ENCODE measurements at regions not wholly inside any gene's neighbourhood (a gene's known extent, or its start where the extent isn't known, plus 50 kb on each side); places are given as distances from the start of the nearest gene placed in this dataset.

GRCh38 chr4:144338148-144338547 is 197.6 kb upstream of the GYPA start:
- no peaks in the 10 kb centered on the region for H3K4me1 ChIP-seq (ENCODE audit: control insufficient read depth, extremely low read depth, insufficient read depth, low read length)
- BruUV-seq (replicated peaks): no TSS peak
- ChIA-PET CTCF (no interaction called here), POLR2A (no interaction called here)
- H2AFZ ChIP-seq (ENCODE audit: low read depth, low read length): no peak overlapping the region
- intact Hi-C loops (cut with micrococcal nuclease): no loop called here
- DNase-seq (ENCODE audit: low read depth, low spot score): no peak
- H3K4me3 ChIP-seq (replicated peaks in 1 of 3; ENCODE audit: insufficient read depth in 1 of 3, low read depth in 1 of 3, low read length in 3 of 3): no peak overlapping the region
- no peak for FAIRE-seq
- H4K20me1 ChIP-seq (replicated peaks; ENCODE audit: control insufficient read depth, extremely low read depth, insufficient read depth, low read length): no peaks in the 10 kb centered on the region
- dilution Hi-C loops (cut with MboI; ENCODE audit: extremely low pct_ligation_motif_present, low sequenced_read_pairs): no loop called here
- H3K9ac ChIP-seq (replicated peaks; ENCODE audit: extremely low read depth, insufficient read depth, low read length): no peak overlapping the region
- H3K27ac ChIP-seq (ENCODE audit: insufficient read depth, low read depth, low read length): no peak overlapping the region
- no peaks in the 10 kb centered on the region for H3K27me3 ChIP-seq (ENCODE audit: control insufficient read depth in 2 of 2, insufficient read depth in 2 of 2, low read length in 2 of 2)
- H3K79me2 ChIP-seq (ENCODE audit: control insufficient read depth, insufficient read depth, low read length): no peaks in the 10 kb centered on the region
- H3K4me2 ChIP-seq (ENCODE audit: insufficient read depth, low read length): no peak overlapping the region
- no peaks in the 10 kb centered on the region for H3K9me3 ChIP-seq (replicated peaks; ENCODE audit: control insufficient read depth, insufficient read depth, low read length)
- no peaks in the 10 kb centered on the region for H3K36me3 ChIP-seq (ENCODE audit: control insufficient read depth in 2 of 2, extremely low read depth in 1 of 2, insufficient read depth in 2 of 2, low read length in 2 of 2)
- H3K9me1 ChIP-seq (replicated peaks; ENCODE audit: control insufficient read depth, extremely low read depth, insufficient read depth, low read length): no peaks in the 10 kb centered on the region
- TF ChIP-seq POLR2AphosphoS5 (IDR thresholded peaks at IDR 0.05; ENCODE audit: insufficient read depth, low read depth, low read length): no peak
- no peak for TF ChIP-seq POLR2A (IDR thresholded peaks at IDR 0.05; ENCODE audit: low read depth, low read length)
- TF ChIP-seq MYC (IDR thresholded peaks at IDR 0.05; ENCODE audit: low read depth, low read length): no peak
- TF ChIP-seq FOS (IDR thresholded peaks at IDR 0.05; ENCODE audit: borderline replicate concordance, insufficient read depth, low read length): no peak
- no peak for TF ChIP-seq JUN (IDR thresholded peaks at IDR 0.05; ENCODE audit: borderline replicate concordance, insufficient read depth, insufficient read length, low read depth)
- TF ChIP-seq EZH2 (IDR thresholded peaks at IDR 0.05; ENCODE audit: borderline replicate concordance, low read depth, low read length, severe bottlenecking): no peak
- TF ChIP-seq CTCF (IDR thresholded peaks at IDR 0.05; ENCODE audit: extremely low read depth in 1 of 2, insufficient read depth in 1 of 2, low read depth in 1 of 2, low read length in 2 of 2): no peak
- no peak for TF ChIP-seq GATA2 (IDR thresholded peaks at IDR 0.05; ENCODE audit: insufficient read depth, insufficient read length, low read depth, low read length)
- no peak for TF ChIP-seq MAX (IDR thresholded peaks at IDR 0.05; ENCODE audit: insufficient read depth, insufficient read length)

Measured in endothelial cell of umbilical vein (primary cell).